Gastroesophageal sphincter (tissue), 4 donors: ENCODE measurements at regions not wholly inside any gene's neighbourhood (a gene's known extent, or its start where the extent isn't known, plus 50 kb on each side); places are given as distances from the start of the nearest gene placed in this dataset.
"Not testable (repeated sequence)": the region's sequence is repeated elsewhere in the genome, so short reads cannot be mapped to it uniquely, and the experiment has no call there.

Experiments
- ATAC-seq: fragments of 150-250 bp; one replicate; pipeline ENCODE4 v1.9.1; 2016; ENCODE audit warnings: mild to moderate bottlenecking, moderate library complexity
- H3K27ac ChIP-seq, 4 donors: fragments of 200-600 bp; sonication (generic) in 3 of 4; 1 replicate in 3 of 4; 2 replicates in 1 of 4; pipeline ENCODE4 v1.5.1; 2016 to 2019
- H3K27me3 ChIP-seq: fragments of 200-600 bp; sonication (generic); one replicate; pipeline ENCODE4 v1.5.1; 2019
- H3K36me3 ChIP-seq, 2 donors: fragments of 200-600 bp; sonication (generic); one replicate each; pipeline ENCODE4 v1.5.1; 2019; ENCODE audit warnings: control low read depth in 1 of 2
- H3K4me1 ChIP-seq, 3 donors: fragments of 200-600 bp; sonication (generic); 1 replicate in 2 of 3; 2 replicates in 1 of 3; pipeline ENCODE4 v1.5.1; 2016 to 2019; ENCODE audit warnings: control low read depth in 2 of 3
- H3K4me3 ChIP-seq, 2 donors: fragments of 200-600 bp; sonication (generic); one replicate each; pipeline ENCODE4 v1.5.1; 2019; ENCODE audit warnings: mild to moderate bottlenecking in 1 of 2, moderate library complexity in 1 of 2
- H3K9me3 ChIP-seq, 3 donors: fragments of 200-600 bp; sonication (generic); one replicate each; pipeline ENCODE4 v1.5.1; 2017 to 2019; ENCODE audit warnings: control low read depth in 2 of 3
- CTCF ChIP-seq, 4 experiments: fragments of 200-600 bp in 2 of 4; fragments of 450-650 bp in 2 of 4; sonication (generic) in 1 of 4; IDR thresholded peaks; one replicate each; pipeline ENCODE4 v1.5.1; 2017 to 2019; ENCODE audit warnings: antibody characterized with exemption in 4 of 4, mild to moderate bottlenecking in 2 of 4, moderate library complexity in 2 of 4
- EP300 ChIP-seq: sonication (generic); formaldehyde crosslinking; IDR thresholded peaks from one replicate; pipeline ENCODE4 v1.6.1; 2017; ENCODE audit warnings: antibody characterized with exemption, mild to moderate bottlenecking
- POLR2A ChIP-seq, 2 donors: fragments of 450-650 bp; IDR thresholded peaks; one replicate each; pipeline ENCODE4 v1.6.1; 2017; ENCODE audit warnings: antibody characterized with exemption in 2 of 2, mild to moderate bottlenecking in 2 of 2, moderate library complexity in 1 of 2
- POLR2AphosphoS5 ChIP-seq: sonication (generic); formaldehyde crosslinking; IDR thresholded peaks from one replicate; pipeline ENCODE4 v1.6.1; 2017; ENCODE audit warnings: antibody characterized with exemption
- WGBS, 2 donors: methylation state at CpG; one replicate each; pipeline ENCODE4 v1.1.5; 2018; ENCODE audit warnings: low coverage in 1 of 2; 5-methylcytosine and 5-hydroxymethylcytosine counted together

DNA sequence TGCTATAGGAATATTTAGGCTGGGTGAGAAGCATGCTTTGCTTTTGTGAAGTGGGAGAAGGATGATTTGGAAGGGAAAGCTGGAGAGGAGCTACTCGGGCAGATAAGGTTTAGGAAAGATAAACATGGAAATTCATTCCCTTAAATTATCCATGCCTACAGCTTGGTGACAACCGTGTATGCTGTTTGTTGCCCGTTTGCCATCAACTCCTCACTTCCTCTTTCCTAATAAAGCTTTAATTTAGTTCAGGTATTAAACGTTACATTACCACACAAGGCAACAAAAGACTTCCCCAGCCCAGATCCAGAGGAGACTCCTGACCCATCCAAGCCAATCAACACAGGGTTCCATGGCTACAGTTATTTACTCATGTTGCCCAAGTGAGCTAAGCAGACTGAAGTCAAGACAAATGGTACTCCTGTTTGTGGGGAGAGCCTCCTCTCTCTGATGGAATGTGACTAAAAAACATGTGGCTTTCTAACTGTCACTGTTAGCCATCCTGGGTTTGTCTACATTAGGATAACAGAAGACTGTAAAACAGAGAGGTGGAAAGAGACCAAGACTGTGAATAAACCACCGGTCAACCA, 101.7 kb upstream of the GRAMD1B start:
- H3K4me3 ChIP-seq: no peak overlapping the region
- H3K9me3 ChIP-seq: no peaks in the 10 kb centered on the region
- H3K4me1 ChIP-seq: no peaks in the 10 kb centered on the region
- 58 to 67% methylated on average over 5 of the region's 5 CpGs for WGBS, 2 donors
- H3K27me3 ChIP-seq: peaks cover 4% of the 10 kb centered on the region
- TF ChIP-seq CTCF (IDR thresholded peaks at IDR 0.05) (no peak), EP300 (no peak), POLR2AphosphoS5 (no peak), POLR2A (IDR thresholded peaks at IDR 0.05) (no peak)
- H3K27ac ChIP-seq: no peak overlapping the region
- H3K36me3 ChIP-seq: no peaks in the 10 kb centered on the region
- ATAC-seq: no peak

DNA sequence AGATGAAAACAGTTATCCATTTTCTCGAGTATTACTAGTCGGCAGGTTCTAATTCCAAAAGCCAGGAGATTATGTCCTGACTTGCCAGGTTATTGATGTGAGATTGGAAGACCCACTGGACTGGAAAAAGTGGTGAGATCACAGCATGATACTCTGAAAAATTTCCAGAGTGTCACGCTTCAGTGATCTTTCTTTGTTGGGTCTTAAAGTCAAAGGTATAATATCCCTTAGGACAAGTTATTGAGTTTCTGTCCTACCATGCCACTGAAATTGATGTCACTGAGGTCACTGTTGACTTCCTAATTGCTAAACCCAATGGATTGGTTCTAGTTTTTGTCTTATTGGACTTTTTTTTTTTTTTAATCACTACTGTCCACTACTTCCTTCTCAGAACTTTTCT, 104.5 kb upstream of the GRAMD1B start:
- H3K4me1 ChIP-seq: no peaks in the 10 kb centered on the region
- peaks cover 16% of the 10 kb centered on the region for H3K27me3 ChIP-seq
- no peak overlapping the region for H3K4me3 ChIP-seq
- ATAC-seq: no peak
- WGBS, 2 donors: 67 to 95% methylated on average over 3 of the region's 3 CpGs
- TF ChIP-seq POLR2A (IDR thresholded peaks at IDR 0.05) (no peak), POLR2AphosphoS5 (no peak), CTCF (IDR thresholded peaks at IDR 0.05) (no peak), EP300 (no peak)
- H3K36me3 ChIP-seq: no peaks in the 10 kb centered on the region
- no peaks in the 10 kb centered on the region for H3K9me3 ChIP-seq
- H3K27ac ChIP-seq: no peak overlapping the region

DNA sequence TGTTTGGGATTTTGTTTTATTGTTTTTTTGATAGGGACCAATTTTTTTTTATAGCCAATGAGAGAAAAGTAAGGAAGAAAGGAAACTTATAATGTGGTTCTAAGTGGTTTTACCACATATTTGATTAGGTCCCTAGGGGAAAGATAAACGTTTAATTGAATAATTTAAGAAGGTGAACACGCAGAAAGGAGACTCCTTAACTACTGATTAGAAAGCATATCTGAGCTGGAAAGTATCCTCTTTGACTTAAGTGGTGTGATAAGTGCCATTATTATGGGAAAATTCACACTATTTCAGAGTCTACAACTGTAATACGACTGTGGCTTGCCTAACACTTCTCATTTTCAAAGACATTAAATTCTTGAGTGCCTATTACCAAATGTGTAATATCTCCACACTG, 106.5 kb upstream of the GRAMD1B start:
- H3K36me3 ChIP-seq: no peaks in the 10 kb centered on the region

DNA sequence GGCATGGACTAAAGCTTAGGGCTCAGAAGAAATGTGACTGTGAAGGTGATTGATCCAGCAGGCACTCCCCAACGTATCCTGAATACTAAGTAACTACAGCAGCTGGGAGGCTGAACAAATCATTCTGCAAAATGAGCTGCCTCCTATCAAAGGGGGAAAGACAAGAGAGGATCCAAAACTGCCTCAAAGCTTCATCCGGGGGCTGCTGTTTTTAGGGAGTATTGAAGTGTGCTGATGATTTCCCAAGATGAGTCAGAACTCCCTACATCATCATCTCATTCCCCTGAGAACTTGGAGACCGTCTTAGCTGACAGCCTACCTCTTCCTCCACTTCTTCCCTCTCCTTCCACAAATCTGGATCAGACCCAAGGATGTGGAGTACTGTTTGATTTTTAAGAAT, 108.4 kb upstream of the GRAMD1B start:
- WGBS, 2 donors: 38 to 53% methylated on average over 3 of the region's 3 CpGs
- peaks cover 16% of the 10 kb centered on the region for H3K27me3 ChIP-seq
- TF ChIP-seq POLR2AphosphoS5 (no peak), CTCF (IDR thresholded peaks at IDR 0.05) (no peak), EP300 (no peak), POLR2A (IDR thresholded peaks at IDR 0.05) (no peak)
- H3K4me3 ChIP-seq: no peak overlapping the region
- no peaks in the 10 kb centered on the region for H3K9me3 ChIP-seq
- H3K27ac ChIP-seq: no peak overlapping the region
- no peaks in the 10 kb centered on the region for H3K4me1 ChIP-seq
- ATAC-seq: no peak
- no peaks in the 10 kb centered on the region for H3K36me3 ChIP-seq

More for the DNA sequence above, 106.5 kb upstream of the GRAMD1B start:
- ATAC-seq: no peak
- TF ChIP-seq CTCF (IDR thresholded peaks at IDR 0.05): no peak
- TF ChIP-seq EP300: no peak
- no peak for TF ChIP-seq POLR2A (IDR thresholded peaks at IDR 0.05)
- TF ChIP-seq POLR2AphosphoS5: no peak
- Histone ChIP-seq H3K27ac (no peak overlapping the region), H3K9me3 (no peaks in the 10 kb centered on the region), H3K27me3 (peaks cover 16% of the 10 kb centered on the region), H3K4me1 (no peaks in the 10 kb centered on the region), H3K4me3 (no peak overlapping the region)
- 46 to 69% methylated on average over 3 of the region's 3 CpGs for WGBS, 2 donors

- 53 to 69% methylated on average over 2 of the region's 2 CpGs for WGBS, 2 donors
- no peaks in the 10 kb centered on the region for H3K36me3 ChIP-seq
- no peak for TF ChIP-seq POLR2AphosphoS5
- no peak for TF ChIP-seq POLR2A (IDR thresholded peaks at IDR 0.05)
- no peak for TF ChIP-seq EP300
- no peak for TF ChIP-seq CTCF (IDR thresholded peaks at IDR 0.05)
- no peaks in the 10 kb centered on the region for H3K9me3 ChIP-seq
- no peak overlapping the region for H3K4me3 ChIP-seq
- H3K27ac ChIP-seq: no peak overlapping the region
- no peak for ATAC-seq
- H3K4me1 ChIP-seq: no peaks in the 10 kb centered on the region
- H3K27me3 ChIP-seq: peaks cover 26% of the 10 kb centered on the region
These were observed 111.4 kb upstream of the GRAMD1B start for GRCh38 chr11:123318623-123319022.

GRCh38 chr11:123318132-123318531, 111.9 kb upstream of the GRAMD1B start:
- ATAC-seq, H3K9me3 ChIP-seq, H3K4me3 ChIP-seq, H3K36me3 ChIP-seq, H3K4me1 ChIP-seq, H3K27ac ChIP-seq: not testable (repeated sequence)
- H3K27me3 ChIP-seq: peaks cover 26% of the 10 kb centered on the region
